GM12872 (cell line): ENCODE measurements at regions not wholly inside any gene's neighbourhood (a gene's known extent, or its start where the extent isn't known, plus 50 kb on each side); places are given as distances from the start of the nearest gene placed in this dataset.

Experiments
- TF ChIP-seq, protein P1 (sequence below): IDR thresholded peaks from 3 replicates; pipeline ENCODE4 v1.5.1; 2011; ENCODE audit warnings: low read depth, mild to moderate bottlenecking, low read length, moderate library complexity; ENCODE audit not compliant: insufficient read depth

DNA sequence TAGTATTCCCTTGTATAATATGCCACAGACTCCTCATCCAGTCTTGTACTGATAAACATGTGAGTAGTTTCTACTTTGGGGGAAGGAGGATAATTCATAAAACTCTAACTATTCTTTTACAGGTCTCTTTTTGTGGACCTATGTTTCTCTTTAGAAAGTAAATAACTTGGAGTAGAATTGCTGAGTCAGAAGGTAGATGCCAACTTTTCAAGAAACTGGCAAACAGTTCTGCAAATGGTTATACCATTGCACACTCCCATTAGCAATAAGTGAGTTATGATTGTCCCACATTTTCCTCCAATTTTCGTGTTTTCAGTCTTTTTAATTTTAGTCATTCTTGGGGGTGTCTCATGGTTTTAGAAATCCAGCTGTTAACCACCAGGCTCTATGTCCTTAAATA is 477.2 kb upstream of the LRRTM4 start:
- TF ChIP-seq, protein P1, sequence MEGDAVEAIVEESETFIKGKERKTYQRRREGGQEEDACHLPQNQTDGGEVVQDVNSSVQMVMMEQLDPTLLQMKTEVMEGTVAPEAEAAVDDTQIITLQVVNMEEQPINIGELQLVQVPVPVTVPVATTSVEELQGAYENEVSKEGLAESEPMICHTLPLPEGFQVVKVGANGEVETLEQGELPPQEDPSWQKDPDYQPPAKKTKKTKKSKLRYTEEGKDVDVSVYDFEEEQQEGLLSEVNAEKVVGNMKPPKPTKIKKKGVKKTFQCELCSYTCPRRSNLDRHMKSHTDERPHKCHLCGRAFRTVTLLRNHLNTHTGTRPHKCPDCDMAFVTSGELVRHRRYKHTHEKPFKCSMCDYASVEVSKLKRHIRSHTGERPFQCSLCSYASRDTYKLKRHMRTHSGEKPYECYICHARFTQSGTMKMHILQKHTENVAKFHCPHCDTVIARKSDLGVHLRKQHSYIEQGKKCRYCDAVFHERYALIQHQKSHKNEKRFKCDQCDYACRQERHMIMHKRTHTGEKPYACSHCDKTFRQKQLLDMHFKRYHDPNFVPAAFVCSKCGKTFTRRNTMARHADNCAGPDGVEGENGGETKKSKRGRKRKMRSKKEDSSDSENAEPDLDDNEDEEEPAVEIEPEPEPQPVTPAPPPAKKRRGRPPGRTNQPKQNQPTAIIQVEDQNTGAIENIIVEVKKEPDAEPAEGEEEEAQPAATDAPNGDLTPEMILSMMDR: no peak

DNA sequence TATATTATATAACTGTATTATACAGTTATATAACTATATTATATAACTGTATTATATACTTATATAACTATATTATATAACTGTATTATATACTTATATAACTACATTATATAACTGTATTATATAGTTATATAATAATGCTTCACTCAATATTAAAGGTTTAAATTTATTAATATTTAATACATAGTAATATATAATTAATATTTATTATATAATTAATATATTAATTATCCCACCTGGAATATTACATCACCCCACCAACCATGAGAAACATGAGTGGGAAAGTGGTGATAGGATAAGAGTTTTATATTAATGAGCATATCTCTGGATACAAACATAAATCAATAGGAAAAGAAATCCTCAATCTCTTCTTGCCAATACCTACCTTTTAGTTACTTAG is 487.1 kb upstream of the LRRTM4 start:
- TF ChIP-seq, protein P1: no peak

DNA sequence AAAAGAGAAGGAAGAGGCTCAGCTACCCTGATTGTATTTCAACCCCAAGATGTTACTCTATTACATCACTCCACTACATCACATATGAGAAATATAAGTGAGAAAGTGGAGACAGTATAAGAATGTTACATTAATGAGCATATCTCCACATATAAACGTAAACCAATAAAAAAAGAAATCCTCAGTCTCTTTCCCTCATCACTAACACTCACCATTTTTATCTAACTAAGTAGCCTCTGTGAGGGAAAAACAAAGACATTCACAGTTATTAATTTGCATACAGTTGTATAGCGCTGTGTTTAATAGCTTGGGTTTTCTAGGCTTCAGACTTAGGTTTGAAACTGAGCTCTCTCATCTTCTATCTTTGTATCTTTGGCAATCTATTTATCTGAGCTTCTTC is 489.1 kb upstream of the LRRTM4 start:
- TF ChIP-seq, protein P1: no peak

DNA sequence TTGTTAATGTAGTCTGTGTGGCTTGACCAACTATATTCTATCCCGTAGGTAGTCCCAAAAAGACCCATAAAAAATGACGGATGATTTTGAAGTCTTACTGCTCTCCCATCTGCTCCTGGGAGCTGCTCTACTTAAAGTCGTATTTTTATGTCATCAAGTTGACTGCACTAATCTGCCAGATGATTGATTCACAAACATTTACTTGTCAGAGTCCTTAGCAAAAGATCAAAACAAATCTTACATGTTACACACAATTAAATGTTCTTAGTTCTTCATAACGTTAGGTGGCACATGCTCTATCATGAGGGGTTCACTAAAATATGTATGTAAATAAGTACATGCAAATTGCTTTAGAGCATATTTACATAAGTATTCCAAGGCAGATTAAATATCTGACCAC is 498.3 kb upstream of the LRRTM4 start:
- TF ChIP-seq, protein P1: no peak

DNA sequence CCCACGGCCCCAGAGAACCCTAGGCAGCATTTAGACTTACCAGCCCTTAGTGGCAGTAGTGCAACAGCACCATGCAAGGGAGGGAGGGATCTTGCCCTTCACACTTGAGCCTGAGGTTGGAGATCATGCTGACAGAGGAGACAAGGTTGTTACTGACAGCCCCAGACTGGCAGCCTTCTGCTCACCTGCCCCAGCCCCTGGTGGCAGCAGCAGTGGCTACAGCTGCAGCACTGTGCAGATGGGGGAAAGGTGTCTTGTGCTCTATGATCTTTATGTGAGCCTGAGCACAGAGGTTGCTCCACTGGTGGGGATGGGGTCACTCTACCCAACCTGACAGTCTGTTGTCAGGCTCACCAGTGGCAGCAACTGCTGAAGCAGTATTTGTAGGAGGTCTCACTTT is 501.2 kb upstream of the LRRTM4 start:
- TF ChIP-seq, protein P1: no peak

DNA sequence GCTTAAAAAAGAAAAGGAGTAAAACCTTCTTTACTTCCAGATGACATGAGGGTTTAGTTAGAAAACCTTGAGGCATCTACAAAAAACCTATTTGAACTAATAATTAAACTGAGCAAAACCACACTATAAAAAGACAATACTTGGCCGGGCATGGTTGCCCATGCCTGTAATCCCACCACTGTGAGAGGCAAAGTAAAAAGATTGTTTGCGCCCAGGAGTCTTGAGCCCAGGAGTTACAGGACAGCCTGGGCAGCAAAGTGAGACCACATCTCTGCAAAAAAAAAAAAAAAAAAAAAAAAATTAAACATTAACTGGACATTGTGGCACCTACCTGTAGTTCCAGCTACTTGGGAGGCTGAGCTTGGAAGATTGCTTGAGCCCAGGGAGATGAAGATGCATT is 502.8 kb upstream of the LRRTM4 start:
- TF ChIP-seq, protein P1: no peak

DNA sequence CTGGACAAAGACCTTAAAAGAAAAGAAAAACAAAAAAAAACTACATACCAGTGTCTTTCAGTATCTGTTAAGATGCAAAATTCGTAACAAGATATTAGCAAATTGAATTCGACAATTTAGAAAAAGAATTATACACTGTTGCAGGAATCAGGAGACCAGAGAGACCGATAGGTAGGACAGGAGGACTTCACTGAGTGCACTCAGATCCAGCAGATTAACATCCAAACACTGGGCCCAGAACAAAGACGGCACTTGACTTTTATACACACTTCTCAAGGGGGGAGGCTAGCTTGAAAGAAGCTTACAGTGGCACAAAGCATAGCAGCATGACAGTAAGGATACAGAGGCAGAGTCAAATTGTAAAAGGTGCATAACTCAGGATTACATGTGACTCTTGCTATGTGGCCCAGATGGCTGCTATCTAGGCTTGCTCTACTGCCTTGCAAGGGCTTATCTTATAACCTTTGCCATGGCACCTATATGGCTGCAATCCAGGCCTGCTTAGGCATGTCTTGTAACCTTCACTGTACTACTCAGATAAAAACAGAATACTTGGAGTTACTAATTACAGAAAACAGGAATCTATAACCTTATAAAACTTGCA is 507.3 kb upstream of the LRRTM4 start:
- TF ChIP-seq, protein P1: no peak

DNA sequence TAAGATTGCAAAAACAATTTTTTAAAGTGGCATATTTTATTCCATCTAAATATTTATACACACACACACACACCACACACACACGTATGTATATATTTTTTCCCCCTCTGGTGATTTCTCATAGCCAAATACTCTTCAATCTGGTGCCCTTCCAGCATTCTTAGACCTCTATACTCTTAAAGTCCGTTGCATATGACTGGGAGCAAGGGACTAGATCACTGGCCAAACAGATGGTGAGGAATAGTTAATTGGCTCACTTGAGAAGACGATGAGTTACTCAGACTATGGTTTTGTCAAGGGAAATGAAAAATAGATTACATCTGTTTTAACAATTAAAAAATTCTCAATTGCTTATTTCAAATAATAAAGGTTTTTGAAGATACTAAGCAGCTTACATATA is 512.5 kb upstream of the LRRTM4 start:
- TF ChIP-seq, protein P1: no peak
